ENCODE measurements at regions not wholly inside any gene's neighbourhood (a gene's known extent, or its start where the extent isn't known, plus 50 kb on each side); places are given as distances from the start of the nearest gene placed in this dataset.

DNA sequence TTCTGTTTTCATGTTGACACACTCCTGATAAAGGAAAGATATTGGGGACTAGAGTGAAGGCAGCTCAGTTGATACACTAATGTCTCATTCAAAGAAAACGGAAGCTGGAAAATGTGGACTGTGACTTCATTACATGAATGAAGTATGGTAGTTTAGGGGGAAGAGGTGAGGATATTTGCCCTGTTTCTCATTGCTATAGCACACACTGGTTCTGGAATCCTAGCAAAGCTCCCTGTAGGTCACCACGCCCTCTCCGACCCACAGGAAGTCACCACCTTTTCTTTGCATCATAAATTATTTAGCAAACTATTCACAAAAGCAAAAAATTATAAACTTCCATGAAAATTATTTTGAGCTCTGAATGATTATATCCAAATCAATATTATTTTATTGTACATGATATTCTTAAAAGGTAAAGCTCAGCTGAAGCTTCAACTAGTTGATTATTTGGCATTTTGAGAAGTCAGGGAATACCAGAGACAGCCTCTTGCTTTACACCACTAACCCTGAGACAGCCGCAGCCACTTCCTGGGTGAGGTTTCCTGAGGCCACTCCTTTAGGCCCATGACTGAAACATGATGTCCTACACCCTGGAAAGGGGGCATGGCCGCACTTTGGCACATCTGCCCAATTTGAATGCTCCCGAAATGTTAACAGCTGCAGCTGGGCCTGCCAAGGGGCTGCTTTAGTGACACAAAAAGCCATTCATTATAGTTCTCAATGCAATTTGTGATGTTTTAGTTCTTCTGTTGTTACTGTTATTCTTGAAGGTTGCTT is 50.0 kb upstream of the WDFY2 start:
- Mint-ChIP-seq H3K36me3 (ENCODE audit: low read depth) (no peaks in the 10 kb centered on the region), H3K27me3 (no peaks in the 10 kb centered on the region), H3K9me3 (no peaks in the 10 kb centered on the region), H3K27ac (peak overlapping the region; percentile 81), H3K4me1 (ENCODE audit: low read depth) (peaks cover 28% of the 10 kb centered on the region), H3K4me3 (peak overlapping the region; percentile 61)
- Histone ChIP-seq H3K27ac (ENCODE audit: low read depth in 1 of 2, low read length in 2 of 2) (peak overlapping the region in 1 of 2 donors; percentile 25), H3K27me3 (ENCODE audit: control insufficient read depth in 1 of 2, insufficient read depth in 2 of 2, low read length in 2 of 2) (no peaks in the 10 kb centered on the region), H3K4me3 (ENCODE audit: low read length) (no peak overlapping the region), H3K36me3 (ENCODE audit: insufficient read depth, low read length) (no peaks in the 10 kb centered on the region), H3K9me3 (ENCODE audit: control insufficient read depth in 1 of 2, insufficient read depth in 1 of 2, low read length in 2 of 2) (no peaks in the 10 kb centered on the region), H3K4me1 (ENCODE audit: insufficient read depth, low read length) (peaks cover 21% of the 10 kb centered on the region)
- ATAC-seq (ENCODE audit: poor library complexity), result peak; percentile 55
- CTCF ChIA-PET, result no interaction called here
- TF ChIP-seq, protein P1, sequence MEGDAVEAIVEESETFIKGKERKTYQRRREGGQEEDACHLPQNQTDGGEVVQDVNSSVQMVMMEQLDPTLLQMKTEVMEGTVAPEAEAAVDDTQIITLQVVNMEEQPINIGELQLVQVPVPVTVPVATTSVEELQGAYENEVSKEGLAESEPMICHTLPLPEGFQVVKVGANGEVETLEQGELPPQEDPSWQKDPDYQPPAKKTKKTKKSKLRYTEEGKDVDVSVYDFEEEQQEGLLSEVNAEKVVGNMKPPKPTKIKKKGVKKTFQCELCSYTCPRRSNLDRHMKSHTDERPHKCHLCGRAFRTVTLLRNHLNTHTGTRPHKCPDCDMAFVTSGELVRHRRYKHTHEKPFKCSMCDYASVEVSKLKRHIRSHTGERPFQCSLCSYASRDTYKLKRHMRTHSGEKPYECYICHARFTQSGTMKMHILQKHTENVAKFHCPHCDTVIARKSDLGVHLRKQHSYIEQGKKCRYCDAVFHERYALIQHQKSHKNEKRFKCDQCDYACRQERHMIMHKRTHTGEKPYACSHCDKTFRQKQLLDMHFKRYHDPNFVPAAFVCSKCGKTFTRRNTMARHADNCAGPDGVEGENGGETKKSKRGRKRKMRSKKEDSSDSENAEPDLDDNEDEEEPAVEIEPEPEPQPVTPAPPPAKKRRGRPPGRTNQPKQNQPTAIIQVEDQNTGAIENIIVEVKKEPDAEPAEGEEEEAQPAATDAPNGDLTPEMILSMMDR (IDR thresholded peaks at IDR 0.05), result no peak
- intact Hi-C loops (cut with DNase I, micrococcal nuclease), result no loop called here
- DNase-seq, result peak in 13 of 14 experiments; percentile 3 to 78 (median 27)
- POLR2A ChIA-PET, result interaction anchor here (0.8 to 4.1 kb wide), 4 partner anchors 9 to 81 kb away, joined by 3 to 43 read pairs (median 4); partner anchors contain the start of genes INTS6 and WDFY2
